ENCODE measurements at regions not wholly inside any gene's neighbourhood (a gene's known extent, or its start where the extent isn't known, plus 50 kb on each side); places are given as distances from the start of the nearest gene placed in this dataset.

- TF ChIP-seq EZH2phosphoT487 (IDR thresholded peaks at IDR 0.05; ENCODE audit: borderline replicate concordance, low read length) (no peak), CTCF (conservative IDR thresholded peaks at IDR 0.05; ENCODE audit: low read depth, low read length) (no peak), EZH2 (IDR thresholded peaks at IDR 0.05; ENCODE audit: low read length, unreplicated experiment) (no peak)
These were observed 423.4 kb downstream of the ZEB2 start for GRCh38 chr2:144096531-144096930.

All from PC-3 (cell line).